ENCODE measurements at regions not wholly inside any gene's neighbourhood (a gene's known extent, or its start where the extent isn't known, plus 50 kb on each side); places are given as distances from the start of the nearest gene placed in this dataset.

DNA sequence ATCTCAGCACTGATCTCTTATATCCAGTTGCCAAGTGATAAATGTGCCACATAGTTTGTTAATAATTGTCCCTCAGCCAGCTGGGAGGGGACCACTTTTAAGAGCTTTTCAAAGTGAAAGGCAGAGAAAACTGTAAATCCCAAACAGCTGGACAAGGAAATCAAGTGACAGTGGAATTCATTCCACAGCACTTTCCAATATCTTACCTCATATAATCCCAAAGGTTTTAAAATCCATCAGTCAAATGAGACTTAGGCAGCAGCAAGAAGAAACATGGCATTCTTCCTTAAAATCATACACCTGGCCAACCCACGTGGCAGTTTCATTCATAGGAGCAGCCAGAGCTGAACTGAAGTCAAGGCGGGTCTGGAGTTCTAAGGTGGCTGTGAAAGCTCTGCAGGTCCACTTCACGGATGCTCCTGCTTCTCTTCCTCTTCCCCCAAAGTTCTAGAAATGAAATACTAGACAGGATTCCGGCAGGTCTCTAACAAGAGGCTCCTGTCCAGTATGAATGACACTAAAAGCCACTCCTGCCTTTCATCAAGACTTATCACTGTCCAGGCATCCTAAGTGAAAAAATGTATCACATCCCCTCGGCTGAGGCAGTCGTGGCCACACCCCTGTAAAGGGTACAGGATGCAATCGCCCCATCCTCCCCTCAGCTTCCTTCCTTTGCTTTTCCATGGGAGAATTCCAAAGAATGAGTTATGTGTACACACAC lies 190.4 kb upstream of the STK17B start:
- no peak for DNase-seq (ENCODE audit: low read depth)

DNA sequence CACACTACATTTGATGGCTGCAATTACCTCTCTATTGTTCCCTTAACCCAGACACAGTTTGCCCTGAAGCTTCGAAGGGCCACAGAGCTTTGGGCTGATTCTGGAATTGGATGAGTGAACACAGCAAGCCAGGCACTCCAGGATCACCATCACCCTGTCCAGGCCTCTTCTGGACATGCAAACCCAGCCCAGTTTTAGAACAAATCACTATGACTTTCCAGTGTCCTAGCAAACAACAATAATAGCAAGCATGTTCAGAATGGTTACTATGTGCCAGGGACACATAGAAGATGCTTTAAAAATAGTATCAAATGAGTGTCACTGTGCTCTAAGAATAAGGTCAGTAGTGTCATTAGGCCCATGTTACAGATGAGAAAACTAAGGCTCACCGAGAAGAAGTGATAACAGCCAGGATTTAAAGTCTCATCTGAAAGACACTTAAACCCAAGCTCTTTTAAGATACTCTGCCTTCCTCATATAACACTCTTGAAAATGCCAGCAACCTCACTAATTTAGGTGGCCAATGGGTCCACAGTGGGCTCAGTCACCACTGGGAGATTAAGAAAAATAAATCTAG lies 191.7 kb upstream of the STK17B start:
- no peak for DNase-seq (ENCODE audit: low read depth)

- no peak for DNase-seq (ENCODE audit: low read depth)
Observed at GRCh38 chr2:196365145-196365544, 193.8 kb upstream of the STK17B start.

DNA sequence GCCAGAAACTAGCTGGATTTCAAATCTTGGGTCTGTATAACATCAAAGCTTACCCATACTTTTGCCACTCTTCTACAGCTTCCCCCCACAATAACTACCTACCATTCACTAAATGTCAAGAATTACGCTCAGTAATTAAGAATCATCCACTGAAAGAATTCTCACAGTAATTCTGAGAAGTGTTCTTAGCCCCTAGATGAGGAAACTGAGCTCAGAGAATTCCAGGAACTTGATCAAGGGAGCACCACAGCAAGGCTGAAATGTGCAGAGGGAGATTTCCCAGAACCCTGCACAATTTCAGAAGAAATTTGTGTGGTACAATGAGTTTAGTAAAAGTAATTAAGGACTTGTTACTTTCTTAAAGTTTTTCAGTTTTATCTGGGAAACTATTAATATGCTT lies 194.5 kb upstream of the STK17B start:
- no peak for DNase-seq (ENCODE audit: low read depth)

DNA sequence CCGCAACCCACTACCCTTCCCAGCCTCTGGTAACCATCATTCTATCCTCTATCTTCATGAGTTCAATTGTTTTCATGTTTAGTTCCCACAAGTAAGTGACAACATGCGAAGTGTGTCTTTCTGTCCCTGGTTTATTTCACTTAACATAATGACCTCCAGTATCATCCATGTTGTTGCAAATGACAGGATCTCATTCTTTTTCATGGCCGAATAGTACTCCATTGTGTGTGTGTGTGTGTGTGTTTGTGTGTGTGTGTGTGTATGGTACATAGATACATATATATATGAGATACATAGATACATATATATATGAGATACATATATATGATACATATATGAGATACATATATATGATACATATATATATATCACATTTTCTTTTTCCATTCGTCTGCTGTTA lies 196.3 kb upstream of the STK17B start:
- DNase-seq (ENCODE audit: low read depth), result no peak

GRCh38 chr2:196368546-196369225 lies 197.3 kb upstream of the STK17B start:
- no peak for DNase-seq (ENCODE audit: low read depth)

GRCh38 chr2:196369967-196370366 lies 198.6 kb upstream of the STK17B start:
- no peak for DNase-seq (ENCODE audit: low read depth)

- DNase-seq (ENCODE audit: low read depth), result no peak
Observed at GRCh38 chr2:196370381-196370780, 199.0 kb upstream of the STK17B start.

DNA sequence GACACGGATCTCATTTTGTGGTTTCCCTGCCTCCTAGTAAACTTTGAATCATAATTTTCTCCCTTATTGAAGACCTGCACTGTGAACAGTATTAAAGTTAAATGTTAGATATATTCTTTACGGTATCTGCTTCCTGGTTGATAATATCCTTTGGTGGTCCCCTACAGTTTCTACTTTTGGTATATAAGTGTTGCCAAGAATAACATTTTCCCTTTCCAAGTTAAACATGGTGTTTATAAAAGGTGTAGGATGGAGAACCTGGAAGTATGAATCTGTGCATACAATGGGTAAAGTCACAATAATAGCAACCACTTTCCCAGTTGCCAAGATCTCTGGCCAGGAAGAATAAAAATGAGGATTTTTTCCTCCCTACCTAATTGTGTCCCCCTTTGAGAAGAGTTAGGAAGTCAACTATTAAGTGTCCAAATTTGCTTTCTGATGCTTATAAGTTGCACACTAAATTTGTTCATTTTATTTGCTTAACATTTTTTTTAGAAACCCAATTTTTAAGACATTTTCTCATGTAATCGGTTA lies 201.0 kb upstream of the STK17B start:
- DNase-seq (ENCODE audit: low read depth), result no peak

DNA sequence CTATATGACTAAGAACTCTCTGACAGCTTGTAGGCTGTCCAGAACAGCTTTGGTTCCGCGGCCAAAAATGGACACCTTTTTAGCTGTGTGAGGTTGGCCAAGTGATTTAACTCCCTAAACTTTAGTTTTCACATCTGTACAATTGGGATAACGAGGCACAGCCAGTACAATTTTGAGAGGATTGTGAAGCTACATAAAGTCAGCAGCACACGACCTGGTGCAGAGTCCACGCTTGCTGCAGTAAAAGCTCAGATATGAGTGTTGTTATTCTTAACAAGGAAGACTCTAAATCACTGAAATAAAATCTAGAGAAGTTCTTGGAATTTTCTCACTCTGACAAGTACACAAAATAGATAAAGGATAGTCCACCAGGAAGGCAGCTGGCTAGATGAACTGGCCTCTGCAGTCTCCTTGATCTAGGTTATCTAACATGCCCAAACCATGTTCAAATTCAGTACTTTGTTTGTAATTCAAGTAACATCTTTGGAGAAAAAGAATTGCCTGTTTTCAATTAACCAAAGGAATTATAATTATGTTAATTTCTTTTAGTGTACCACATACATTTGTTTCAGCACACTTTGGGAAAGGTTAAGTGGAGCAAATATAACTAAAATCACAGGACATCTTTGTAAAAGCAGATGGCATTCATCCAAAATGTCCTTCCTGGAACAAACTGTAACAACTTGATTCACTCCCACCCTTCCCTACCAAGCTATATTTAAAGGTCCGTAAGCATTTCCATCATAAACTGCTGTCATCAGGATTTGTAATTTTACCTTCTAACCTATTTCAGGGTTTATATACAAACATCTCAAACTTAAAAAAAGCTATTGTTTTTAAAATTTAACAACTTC lies 201.7 kb upstream of the STK17B start:
- DNase-seq (ENCODE audit: low read depth), result no peak

- DNase-seq (ENCODE audit: low read depth), result peak; percentile 0
Observed at GRCh38 chr2:196376984-196377877, 205.9 kb upstream of the STK17B start.

DNA sequence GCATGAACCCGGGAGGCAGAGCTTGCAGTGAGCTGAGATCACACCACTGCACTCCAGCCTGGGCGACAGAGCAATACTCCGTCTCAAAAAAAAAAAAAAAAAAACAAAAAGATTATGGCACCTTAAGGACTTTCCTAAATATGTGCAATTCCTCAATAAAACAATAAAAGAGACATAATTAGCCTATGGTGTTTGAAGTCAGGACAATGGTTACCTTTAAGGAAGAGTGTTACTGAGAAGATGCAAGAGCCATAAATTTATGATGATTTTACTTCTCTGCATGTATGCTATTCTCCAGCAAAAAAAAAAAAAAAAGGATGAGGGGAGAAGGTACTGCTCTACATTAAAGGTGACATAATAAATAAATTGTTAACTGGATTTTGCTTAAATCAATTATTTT lies 208.2 kb upstream of the STK17B start:
- no peak for DNase-seq (ENCODE audit: low read depth)

DNA sequence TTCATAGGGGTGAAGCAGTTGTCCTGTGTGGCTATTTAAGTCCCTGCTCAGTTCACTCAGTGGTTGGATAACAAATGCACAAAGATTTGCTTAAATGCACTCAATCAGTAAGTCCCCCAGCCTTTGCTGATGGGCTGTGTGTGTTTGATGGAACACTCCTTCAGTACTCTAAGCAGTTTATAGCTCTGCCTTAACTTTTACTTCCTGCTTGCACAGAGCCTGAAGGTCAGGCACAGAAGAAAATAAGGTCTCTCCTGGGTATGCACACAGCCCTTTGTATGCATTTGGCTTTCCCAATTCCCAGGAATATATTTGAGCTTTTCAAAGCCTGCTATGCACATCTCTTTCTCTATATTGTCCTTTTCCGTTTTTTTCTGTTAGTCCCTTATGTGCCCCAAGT lies 208.7 kb upstream of the STK17B start:
- DNase-seq (ENCODE audit: low read depth), result no peak

DNA sequence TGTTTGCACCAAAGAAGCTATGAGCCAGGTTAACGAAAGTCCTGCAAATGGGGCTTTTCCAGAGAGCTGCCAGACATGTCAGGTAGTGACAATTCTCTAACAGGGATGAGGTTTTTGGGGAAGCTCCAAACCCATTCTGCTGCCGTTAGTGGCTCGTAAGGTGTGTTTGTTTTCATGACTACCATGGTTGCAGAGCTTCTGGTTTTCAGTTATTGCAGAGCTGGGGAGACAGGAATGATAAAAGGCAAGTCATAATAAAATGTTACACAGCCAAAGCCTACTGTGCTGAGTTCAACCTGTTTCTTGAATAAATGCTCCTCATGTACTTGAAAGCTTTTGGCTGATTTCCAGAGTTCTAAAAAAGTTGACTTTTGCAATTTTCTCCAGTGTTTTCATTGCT lies 209.2 kb upstream of the STK17B start:
- DNase-seq (ENCODE audit: low read depth), result no peak

- no peak for DNase-seq (ENCODE audit: low read depth)
Observed at GRCh38 chr2:196381464-196381863, 210.1 kb upstream of the STK17B start.

GRCh38 chr2:196383799-196384198 lies 212.4 kb upstream of the STK17B start:
- DNase-seq (ENCODE audit: low read depth), result no peak

DNA sequence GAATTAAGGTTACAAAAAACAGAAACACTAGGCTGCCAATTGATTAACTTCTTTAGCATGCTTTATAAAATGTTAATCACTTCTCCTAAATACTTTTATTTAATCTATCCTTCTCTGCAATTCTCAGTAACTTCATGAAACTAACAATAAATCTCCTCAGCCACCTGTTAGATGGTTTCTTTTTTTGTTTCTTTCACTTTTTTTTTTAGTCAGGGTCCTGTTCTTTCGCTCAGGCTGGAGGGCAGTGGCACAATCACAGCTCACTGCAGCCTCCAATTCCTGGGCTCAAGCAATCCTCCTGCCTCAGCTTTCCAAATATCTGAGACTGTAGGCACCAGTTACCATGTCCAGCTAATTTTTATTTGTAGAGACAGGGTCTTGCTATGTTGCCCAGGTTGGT lies 213.4 kb upstream of the STK17B start:
- no peak for DNase-seq (ENCODE audit: low read depth)

DNA sequence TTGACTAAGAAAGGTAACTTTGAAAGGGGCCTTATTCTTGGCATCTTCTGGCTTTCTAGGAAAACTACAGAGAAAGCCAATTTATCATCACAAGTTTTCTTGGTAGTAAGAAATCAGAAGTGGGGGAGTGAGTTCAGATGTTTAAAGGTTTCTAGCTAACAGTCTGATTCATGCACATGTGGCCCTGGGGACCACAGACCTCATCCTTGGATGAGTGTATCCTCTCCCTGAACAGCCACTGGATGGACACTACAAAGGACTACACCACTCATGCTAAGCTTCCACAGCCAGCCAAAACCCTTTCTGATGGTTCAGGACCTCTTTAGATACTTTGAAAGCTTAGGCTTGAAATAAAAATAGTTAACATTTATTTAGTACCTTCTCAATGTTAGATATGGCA lies 218.3 kb upstream of the STK17B start:
- no peak for DNase-seq (ENCODE audit: low read depth)

DNA sequence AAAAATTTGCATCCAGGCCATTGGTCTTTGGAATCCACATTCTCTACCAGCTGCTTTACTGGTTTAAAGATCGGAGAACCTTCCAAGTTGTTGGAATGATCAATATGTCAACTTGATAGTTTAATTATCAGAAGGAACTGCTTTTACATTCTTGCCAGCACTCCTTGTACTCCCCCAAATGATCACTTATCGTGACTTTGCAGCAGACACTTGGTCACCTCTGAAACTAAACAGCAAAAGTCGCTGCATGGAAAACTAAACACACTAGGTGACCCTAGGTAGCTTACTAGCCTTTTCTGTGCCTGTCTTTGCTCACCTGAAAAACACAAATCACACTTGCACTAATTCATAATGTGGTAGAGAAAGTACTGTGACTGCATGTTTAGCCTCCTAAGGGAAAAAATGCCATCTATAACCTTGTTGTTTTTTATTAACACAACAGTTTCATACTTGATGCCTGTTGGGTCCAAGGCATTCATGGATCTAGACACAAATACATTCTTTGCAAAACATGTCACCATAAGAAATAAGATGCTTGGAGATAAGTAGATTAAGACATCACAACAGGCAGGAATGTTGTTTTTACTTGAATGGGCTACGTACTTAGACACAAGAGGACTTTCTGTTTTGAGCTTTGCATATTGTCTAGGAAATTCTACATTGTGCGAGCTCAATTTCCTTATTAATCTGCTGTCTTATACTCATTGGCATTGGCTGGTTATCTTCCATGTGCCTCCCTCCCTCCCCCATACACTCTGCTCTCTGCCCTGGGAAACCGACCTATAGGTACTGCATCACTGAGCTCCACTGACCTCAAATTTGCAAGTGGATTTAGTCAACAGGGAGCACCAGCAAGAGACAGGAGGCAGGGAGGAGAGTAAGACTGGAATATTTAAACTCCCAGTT lies 219.1 kb upstream of the STK17B start:
- no peak for DNase-seq (ENCODE audit: low read depth)

DNA sequence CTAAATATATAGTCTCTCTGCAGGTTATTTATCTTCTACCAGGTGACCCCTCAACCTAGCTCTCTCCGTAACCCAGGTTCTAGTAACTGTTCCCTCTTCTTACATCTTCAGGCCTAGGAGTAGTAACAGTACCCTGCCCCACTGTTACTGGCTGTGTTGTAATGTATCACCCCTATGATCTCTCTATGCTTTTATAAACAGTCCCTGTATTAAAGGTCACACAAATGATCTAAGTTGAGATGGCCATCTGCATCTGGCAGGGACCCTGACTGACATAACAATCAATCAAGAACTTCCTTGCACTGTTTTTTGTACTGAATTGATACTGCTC lies 219.7 kb upstream of the STK17B start:
- DNase-seq (ENCODE audit: low read depth), result no peak
